GM11168 (cell line): ENCODE measurements at regions not wholly inside any gene's neighbourhood (a gene's known extent, or its start where the extent isn't known, plus 50 kb on each side); places are given as distances from the start of the nearest gene placed in this dataset.
"Not testable (repeated sequence)": the region's sequence is repeated elsewhere in the genome, so short reads cannot be mapped to it uniquely, and the experiment has no call there.

Experiments used
- in situ Hi-C: fragments of 300-500 bp; cut with MboI; formaldehyde crosslinking; loops from one replicate; pipeline ENCODE4 v1.12.0; 2022; ENCODE audit warnings: low sequenced_read_pairs; ENCODE audit not compliant: unreplicated experiment

DNA sequence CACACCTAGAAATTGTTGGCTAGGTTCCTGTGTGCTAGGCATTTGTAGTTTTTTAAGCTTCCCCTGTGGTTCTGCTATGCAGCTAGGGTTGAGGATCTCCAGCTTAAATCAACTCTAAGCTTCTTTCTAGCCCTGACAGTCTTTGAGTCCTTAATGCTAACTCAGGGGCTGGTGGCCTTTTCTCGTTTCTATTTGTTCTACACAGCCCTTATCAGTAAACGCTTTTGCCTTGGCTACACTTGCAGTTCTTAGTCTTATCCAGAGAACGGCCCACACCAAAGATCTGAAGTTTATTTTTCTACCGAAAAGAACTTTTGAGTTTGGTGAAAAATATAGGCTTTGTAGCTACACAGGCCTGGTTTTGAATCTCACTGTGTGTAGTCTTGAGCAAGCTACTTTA is 212.0 kb downstream of the DHX15 start:
- in situ Hi-C loops = no loop called here

DNA sequence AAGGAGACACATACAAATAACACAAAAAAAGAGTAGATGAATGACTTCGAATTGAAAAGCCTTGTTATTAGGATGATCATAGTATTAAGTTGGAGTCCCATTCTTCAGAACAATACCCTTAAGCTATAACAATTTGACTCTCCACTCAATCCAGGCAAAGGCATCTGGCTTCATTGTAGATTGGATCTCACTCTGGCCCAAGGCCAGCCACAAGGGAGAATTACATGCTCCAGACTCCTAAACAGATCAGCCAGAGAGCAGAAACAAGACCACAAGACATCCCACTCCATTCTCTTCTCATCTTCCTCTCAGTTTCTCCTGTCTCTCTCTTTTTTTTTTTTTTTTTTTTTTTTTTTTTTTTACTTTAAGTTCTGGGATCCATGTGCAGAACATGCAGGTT is 213.9 kb downstream of the DHX15 start:
- in situ Hi-C loops = no loop called here

DNA sequence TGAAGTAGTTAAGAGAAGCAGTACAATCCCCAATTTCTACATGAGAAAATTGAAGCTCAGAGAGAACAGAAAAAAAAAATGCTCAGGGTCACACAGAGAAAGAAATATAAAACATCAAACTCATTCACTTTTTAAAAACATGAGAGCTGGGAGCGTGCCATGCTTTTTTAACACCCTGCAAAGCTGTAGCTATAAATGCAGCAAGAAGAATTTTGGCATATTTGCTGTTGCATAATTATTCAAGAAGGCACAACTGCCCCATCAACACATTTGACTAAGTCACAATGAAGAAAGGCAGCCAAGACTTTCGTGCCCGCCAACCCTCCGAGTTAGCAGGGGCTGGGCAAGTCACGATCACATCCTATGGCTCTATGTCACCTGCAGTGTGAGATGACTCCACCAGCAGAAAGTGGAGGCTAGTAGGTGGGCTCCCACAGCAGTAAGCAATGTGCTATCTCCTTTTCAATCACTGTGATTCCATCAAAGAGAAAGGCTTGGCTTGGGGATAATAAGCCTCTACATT is 214.8 kb downstream of the DHX15 start:
- in situ Hi-C loops = no loop called here

DNA sequence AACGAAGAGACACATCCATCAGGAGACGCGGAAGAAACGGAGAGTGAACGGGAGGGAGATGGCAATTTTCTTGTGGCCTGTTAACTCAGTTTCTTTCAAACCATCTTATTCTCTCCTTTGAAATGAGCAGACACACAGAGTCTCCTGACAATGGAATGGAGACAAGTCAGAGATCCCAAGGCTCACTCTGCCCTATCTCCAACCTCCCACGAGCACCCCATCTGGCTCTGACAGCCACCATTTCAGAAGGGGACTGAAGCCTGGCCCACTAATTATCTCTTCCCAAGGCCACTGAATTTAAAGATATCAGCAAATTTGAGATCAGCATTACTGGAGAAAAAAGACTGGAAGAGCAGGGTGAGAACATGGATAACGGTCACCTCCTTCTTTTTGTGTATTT is 215.6 kb downstream of the DHX15 start:
- in situ Hi-C loops = no loop called here

DNA sequence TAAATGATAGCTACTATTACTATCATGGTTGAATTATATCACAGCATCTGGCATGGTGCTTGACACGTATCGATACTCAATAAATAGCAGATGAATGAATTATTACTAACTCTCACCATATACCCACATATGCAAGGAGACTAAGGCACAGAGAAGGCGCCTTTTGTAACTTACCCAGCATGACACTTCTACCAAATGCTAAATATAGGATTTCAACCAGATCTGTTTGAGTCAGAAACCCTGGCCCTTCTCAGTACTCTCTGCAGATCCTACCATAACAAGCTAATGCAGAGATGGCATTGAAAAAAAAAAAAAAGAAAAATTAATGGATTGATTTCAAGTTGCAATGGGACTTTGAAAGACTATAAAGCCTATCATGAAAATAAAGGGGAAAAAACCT is 219.5 kb downstream of the DHX15 start:
- in situ Hi-C loops = no loop called here

DNA sequence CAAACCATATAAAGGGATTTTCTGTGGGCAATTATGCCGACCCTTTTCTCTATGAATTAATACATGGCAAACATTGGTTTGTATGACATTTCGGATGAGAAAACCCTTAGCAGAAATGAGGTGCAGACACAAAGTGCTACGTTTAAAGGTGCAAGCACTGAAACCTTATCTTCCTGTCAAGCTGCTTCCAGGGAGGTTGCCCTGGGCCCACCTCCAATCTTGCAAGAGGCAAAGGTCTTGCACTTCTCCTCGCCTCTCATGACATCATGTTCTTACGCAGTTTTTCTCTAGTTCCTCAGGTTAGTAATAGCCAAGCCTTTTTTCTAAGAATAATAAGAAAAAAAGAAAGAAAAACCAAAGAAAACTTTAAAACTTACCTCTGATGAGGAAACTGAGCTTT is 220.1 kb downstream of the DHX15 start:
- in situ Hi-C loops = no loop called here

DNA sequence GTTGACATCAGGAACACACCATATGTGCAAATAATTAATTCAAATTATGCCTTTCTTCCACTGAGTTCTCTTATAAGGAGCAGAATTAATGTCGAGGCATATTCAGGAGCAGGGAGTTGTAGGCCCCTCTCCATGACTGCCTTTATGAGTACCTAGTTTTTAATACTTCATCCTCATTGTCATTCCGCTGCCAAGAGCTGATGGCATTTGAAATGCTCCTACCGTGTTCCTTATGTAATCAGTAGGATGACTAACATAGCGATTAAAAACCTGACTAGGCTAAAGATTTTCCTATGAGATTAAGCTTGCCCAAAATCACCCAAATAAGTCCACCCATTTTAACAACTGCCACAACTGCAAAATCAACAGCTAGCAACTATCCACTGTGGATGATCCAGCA is 220.6 kb downstream of the DHX15 start:
- in situ Hi-C loops = no loop called here

DNA sequence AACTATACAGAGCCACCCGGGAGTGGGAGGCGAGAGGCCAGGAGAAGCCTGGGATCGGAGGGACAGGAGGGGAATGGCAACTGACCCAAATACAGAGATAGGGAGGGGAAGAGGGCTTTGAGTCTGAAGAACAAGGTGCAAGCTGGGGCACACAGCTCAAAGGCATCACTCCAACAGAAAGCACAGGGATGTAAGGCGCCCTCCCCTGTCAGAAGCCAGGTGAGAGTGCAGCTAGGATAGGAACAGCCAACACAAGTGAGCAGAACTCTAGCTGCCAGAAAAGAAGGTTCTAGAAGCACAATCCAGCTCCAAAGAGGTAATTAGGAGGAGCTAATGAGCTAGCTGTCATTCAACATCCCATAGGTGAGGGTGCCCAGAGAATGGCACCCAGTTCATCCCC is 232.2 kb downstream of the DHX15 start:
- in situ Hi-C loops = no loop called here

DNA sequence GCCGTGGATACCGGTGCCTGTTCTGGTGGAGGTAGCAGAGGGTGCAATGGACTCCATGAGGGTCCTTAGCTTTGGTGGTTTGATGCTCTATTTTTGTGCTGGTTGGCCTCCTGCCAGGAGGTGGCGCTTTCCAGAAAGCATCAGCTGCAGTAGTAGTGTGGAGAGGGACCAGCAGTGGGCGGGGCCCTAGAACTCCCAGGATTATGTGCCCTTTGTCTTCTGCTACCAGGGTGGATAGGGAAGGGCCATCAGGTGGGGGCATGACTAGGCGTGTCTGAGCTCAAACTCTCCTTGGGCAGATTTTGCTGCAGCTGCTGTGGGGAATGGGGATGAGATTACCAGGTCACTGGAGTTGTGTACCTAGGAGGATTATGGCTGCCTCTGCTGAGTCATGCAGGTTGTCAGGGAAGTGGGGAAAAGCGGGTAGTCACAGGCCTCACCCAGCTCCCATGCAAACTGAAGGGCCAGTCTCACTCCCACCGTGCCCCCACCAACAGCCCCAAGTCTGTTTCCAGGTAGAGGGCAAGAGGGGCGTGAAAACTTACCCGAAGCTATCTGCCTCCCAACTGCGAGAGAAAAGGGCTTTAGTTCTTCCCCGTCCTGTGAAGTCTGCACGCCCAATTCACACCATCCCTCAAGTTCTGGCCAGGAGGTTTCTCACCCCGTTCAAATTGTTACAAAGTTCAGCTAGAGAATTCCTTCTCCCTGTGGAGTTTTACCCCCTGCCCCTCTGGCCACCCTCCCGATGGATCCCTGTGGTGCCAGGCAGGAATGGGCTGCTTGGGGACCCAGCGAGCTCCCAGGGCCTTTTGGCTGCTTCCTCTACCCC is 235.0 kb downstream of the DHX15 start:
- in situ Hi-C loops = not testable (repeated sequence)

DNA sequence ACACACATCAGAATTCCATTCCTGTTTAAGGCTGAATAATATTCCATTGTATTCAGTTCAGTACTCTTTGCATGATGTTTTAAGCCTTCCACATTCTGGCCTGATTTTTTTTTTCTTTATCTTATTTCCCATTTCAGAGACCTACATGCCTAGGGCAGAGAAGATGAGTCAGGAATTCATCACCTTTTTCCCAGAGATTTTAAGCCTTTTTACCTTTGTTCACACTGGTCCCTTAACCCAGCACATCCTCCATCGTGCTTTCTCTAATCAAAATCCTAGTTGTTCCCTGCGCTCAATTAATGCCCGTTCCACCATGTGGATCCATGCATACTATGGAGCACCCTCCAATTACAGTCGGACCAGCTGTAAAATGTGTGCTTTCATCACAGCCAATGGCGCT is 245.1 kb downstream of the DHX15 start:
- in situ Hi-C loops = no loop called here

DNA sequence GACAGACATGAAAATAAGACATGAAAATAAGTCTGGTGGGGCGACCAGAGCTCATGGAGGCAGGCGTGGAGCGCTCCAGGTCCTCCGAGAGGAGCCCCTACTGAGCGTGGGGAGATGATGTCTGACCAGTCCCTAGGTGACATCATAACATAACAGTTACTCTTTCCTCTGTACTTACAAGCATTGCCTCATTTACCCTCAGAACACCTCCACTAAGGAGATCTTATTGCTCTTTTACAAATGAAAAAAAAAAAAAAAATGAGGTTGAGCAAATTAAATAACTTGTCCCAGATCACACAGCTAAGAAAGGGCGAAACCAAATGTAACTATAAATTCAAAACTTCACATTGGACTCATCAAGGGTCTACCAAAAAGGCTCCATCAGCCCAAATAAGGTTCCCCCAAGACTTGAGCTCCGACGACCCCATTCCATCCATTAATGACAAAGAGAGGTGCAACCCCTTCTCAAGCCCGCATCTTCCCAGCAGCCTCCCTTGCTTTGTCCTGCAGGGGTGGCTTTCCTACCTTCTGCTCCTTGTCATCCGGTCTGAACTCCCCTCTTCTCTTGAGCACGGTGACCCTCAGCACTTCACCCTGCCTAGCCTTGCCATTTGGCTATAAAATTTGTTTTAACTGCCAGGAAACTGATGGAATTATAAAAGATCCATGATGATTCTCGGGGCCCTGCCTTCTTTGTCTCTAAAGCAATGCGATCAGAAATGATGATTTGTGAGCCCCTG is 246.7 kb downstream of the DHX15 start:
- in situ Hi-C loops = no loop called here

DNA sequence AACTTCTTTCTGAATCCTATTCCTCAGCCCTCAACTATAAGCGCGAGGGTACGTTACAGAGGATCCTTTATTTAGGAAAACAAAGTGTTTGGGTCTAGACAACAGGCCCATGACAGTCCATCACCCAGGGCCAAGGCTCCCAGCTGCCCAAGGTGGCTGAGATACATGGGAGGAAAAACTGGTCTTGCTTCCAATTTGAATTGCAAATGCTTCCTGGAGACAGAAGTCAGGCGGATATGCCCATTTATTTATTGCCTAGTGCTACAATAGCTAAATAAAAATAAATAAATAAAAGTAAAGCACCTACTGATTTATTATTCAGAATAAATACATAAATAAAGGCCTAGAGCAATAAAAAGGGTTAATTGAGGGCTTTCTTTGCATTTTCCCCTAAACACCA is 248.7 kb downstream of the DHX15 start:
- in situ Hi-C loops = no loop called here

DNA sequence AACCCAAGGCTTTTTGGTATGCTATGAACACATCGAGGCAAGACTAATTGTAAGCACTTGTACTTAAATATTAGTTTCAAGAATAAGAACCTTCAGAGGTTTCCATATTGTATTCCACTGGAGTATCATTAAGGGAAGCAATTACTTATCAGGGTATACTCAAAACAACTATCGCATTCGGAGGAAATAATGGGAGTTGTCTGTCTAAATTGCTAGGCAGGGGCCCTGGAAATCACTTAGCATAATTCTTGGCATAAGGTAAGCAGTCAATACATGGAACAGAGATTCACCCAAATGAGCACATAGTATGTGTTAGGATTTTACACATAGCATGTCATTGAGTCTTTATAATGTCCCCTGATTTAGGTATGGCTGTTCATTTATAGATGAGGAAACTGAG is 249.4 kb downstream of the DHX15 start:
- in situ Hi-C loops = no loop called here

DNA sequence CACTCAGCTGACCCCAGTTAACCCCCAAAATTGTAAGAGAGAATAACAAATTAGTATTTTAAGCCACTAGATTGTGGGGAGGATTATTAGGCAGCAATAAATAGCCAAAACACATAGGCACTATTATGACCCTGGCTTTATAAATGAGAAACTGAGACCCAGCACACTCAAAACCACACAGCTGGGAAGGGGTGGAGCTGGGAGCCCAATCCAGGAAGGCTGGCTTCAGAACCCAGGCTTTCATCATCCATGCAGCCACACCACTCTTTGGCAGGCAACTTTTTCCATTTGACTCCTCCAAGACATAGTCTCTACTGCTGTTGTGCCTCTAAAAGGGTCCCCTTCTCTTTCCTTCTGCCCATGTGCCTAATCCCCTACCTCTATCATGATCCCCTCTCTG is 253.8 kb downstream of the DHX15 start:
- in situ Hi-C loops = no loop called here

DNA sequence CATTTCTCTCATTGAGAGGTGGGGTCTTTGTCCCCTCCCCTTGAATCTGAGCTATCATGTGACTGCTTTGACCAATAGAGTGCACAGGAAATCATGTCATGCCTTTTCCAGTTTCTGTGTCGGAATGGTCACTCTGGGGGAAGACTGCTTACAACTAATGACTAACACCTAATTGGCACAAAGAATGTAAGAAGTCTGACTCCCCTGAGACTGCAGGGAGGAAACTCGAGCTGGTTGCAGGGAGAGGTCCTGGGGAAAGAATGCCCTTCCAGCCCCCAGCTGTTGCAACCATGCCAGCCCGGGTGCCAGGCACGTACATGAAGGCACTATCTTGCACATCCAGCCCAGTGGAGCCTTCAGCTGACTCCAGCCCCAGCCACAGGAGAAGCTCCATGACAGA is 254.2 kb downstream of the DHX15 start:
- in situ Hi-C loops = no loop called here

DNA sequence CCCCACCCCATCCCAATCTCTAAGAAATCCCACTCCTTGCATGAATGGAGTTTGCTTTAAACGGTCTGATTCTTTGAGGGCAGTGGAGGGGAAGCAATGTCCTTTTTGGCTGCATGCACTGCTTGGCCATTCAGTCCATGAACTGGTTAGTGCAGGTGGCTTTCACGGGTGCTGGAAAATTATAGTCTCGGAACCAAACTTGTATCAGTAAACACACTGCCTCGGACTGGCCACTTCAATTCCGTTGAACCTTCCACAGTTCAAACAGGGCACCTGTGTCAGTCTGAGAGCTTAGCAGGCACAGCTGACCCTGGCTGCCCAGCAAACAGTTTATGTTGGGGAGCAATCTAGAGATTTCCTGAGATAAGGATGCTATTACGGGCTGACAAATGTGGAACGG is 255.6 kb downstream of the DHX15 start:
- in situ Hi-C loops = no loop called here

DNA sequence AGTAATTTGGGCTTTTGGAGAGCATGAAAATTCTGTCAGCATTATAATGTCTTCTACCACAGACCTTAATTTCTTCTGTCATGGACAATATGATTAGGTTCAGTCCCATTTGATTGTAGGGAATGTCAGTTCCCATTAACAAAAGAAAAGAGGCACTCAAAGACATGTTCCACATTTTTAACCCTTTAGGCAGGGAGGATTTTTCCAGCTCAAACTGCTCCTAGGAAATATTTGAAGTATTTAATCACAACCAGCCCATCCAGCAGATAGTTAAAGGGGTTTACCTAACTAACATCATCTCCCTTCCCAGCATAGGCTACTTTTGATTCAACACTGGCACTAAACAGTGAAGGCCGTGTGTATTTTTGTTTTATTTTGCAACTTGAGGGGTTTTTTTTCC is 256.0 kb downstream of the DHX15 start:
- in situ Hi-C loops = no loop called here

DNA sequence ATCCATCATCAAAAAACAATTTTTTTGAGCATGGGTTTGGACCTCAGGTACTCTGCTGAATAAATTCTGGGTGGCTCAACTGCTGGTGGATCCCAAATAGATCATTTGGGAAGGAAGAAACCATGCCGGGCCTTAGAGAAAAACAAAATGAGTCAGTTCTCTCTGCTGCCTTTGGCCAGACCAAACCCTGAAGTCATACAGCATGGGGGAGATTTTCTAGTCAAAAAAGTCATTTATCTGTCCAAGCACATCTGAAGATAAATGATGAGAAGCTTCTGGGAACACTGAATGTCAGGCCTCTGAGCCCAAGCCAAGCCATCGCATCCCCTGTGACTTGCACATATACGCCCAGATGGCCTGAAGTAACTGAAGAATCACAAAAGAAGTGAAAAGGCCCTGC is 261.4 kb downstream of the DHX15 start:
- in situ Hi-C loops = no loop called here

DNA sequence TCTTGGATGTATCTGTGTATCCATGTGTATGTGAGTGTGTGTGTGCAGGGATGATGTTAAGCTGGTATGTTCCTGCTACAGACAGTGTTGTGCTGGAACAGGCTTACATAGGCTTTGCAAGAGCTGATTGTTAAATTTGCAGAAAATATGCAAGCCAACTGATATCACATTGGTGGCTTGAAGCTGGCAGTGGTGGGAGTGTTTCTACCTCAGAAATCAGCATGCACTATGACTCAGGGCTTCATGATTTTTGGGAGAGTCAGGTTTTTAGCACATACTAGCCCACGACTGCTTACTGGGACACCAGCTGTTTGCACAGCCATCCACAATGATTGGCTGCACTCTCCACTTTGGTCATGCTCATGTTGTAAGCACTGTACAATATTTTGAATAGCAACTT is 261.8 kb downstream of the DHX15 start:
- in situ Hi-C loops = no loop called here

DNA sequence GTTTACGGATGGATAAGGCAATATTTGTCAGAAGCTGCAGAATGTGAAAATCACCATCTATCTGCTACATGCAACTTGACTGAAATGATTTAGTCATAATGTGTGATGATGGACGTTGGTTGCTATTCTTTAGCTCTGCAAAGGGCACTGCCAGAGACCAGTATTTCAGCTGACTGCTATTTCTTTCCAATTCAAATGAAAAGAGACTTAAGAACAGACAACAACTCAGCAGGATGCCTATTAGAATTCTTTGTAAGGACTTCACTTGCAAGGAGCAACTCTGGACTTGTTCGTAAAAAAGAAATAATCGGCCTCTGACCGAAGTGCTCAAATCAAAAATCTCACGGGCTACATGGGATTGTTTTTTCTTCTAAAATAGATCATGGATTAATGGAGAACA is 262.7 kb downstream of the DHX15 start:
- in situ Hi-C loops = no loop called here

DNA sequence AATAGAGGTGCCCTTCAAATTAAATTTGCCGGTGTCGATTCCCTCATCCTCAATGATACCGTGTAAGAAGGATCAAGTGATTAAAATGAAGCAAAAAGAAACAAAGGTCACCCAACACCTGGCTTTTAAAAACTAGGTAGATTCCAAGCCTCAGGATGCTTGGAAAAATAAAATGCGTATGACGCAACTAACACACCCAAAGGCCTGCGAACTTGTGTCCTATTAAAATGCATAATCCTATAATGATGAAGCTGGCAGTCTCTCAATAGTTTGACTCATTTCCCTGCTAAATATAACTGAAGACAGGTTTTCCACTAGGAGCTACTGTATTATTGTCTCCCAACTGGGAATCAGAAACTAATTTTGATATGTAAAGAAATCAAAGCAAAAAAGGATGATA is 263.2 kb downstream of the DHX15 start:
- in situ Hi-C loops = no loop called here

DNA sequence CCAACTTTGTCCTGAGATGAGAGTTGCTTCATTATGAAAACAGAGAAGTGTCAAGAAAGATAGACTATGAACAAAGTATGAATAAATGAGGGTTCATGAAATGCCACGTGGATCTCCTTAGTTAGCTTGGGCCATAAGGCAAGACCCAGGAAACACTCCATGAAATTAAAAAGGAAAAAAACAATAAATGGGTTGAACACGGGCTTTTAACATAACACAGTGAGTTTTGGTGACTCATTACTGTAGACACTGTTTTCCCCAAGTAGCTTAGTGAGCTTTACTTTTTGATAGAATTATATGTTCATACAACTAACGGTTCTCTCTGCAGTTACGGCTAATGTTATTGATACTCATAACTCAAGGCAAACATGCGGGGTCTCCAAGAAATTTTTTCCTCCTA is 265.0 kb downstream of the DHX15 start:
- in situ Hi-C loops = no loop called here
